Breast epithelium (tissue), 3 donors: ENCODE measurements at regions not wholly inside any gene's neighbourhood (a gene's known extent, or its start where the extent isn't known, plus 50 kb on each side); places are given as distances from the start of the nearest gene placed in this dataset.

ENCODE experiments used
- CTCF ChIP-seq, 3 donors: fragments of 450-650 bp; IDR thresholded peaks; one replicate each; pipeline ENCODE4 v1.5.1; 2016 to 2017; ENCODE audit warnings: antibody characterized with exemption in 3 of 3, mild to moderate bottlenecking in 3 of 3, moderate library complexity in 3 of 3
- POLR2A ChIP-seq: fragments of 450-650 bp; IDR thresholded peaks from one replicate; pipeline ENCODE4 v1.6.1; 2016; ENCODE audit warnings: antibody characterized with exemption, mild to moderate bottlenecking, moderate library complexity
- POLR2AphosphoS5 ChIP-seq, 3 donors: sonication (generic); formaldehyde crosslinking; IDR thresholded peaks; one replicate each; pipeline ENCODE4 v1.6.1; 2017; ENCODE audit warnings: antibody characterized with exemption in 3 of 3

- no peak for TF ChIP-seq CTCF (IDR thresholded peaks at IDR 0.05)
- TF ChIP-seq POLR2A, result no peak
- TF ChIP-seq POLR2AphosphoS5 (IDR thresholded peaks at IDR 0.05), result no peak
Measured at GRCh38 chr18:30682672-30683071, 359.9 kb downstream of the DSC3 start.
